ENCODE measurements at regions not wholly inside any gene's neighbourhood (a gene's known extent, or its start where the extent isn't known, plus 50 kb on each side); places are given as distances from the start of the nearest gene placed in this dataset.

DNA sequence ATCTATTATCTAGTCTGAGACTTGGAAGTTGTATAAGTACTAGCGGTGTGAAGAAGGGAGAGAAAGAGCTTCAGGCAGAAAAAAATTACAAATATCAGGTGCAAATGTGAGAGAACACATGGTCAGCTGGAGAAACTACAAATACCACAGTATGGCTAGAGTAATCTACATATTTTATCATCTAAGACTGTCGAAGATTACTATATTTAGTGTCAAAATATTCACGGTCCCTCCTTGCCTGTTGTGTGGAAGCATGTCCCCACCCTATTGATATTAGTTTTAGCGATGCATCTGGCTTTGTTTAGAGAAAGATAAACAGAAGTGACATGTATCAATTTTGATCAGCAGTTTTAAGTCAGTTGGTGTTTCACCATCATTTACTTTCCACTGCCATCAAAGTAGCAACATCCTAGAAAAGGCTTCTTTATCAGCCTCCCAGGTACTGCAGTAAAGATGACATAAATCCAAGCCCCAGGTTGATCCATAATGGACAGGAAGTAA lies 90.5 kb upstream of the ITGA4 start:
- DNase-seq (no peak), ATAC-seq (ENCODE audit: low read depth) (no peak)
- Histone ChIP-seq H4K8ac (ENCODE audit: low read depth in 2 of 2, low read length in 2 of 2) (no peak overlapping the region), H3K27ac (ENCODE audit: insufficient read depth, low read length) (no peak overlapping the region), H2AK9ac (replicated peaks; ENCODE audit: low read depth, low read length, poor library complexity) (no peak overlapping the region), H3K4me3 (ENCODE audit: insufficient read depth, low read depth, low read length) (no peak overlapping the region), H2BK20ac (ENCODE audit: low read depth, low read length) (no peak overlapping the region), H2BK120ac (ENCODE audit: low read depth, low read length) (no peak overlapping the region), H3K18ac (ENCODE audit: low read depth, low read length) (no peak overlapping the region), H3K27me3 (ENCODE audit: control insufficient read depth, insufficient read depth, low read length) (no peaks in the 10 kb centered on the region), H3K4ac (ENCODE audit: low read depth, low read length) (no peak overlapping the region), H3K9me1 (ENCODE audit: insufficient read depth, low read length) (no peaks in the 10 kb centered on the region), H2AFZ (replicated peaks; ENCODE audit: low read length, poor library complexity) (no peak overlapping the region), H3K79me1 (ENCODE audit: low read depth in 1 of 2, low read length in 2 of 2) (no peaks in the 10 kb centered on the region), H3K56ac (ENCODE audit: extremely low read depth, insufficient read depth, low read length) (no peak overlapping the region), H2BK5ac (ENCODE audit: low read depth, low read length, poor library complexity, severe bottlenecking) (no peak overlapping the region), H2BK15ac (ENCODE audit: low read depth, low read length) (no peak overlapping the region), H4K20me1 (ENCODE audit: insufficient read depth, low read length) (no peaks in the 10 kb centered on the region), H3K4me2 (ENCODE audit: low read depth, low read length) (no peak overlapping the region), H3K4me1 (ENCODE audit: control insufficient read depth, insufficient read depth, low read length) (peaks cover 2% of the 10 kb centered on the region; the same call in 1 of the 2 replicates), H3K9me3 (ENCODE audit: control insufficient read depth, insufficient read depth, low read length) (no peaks in the 10 kb centered on the region), H3K36me3 (ENCODE audit: control insufficient read depth, insufficient read depth, low read length) (no peaks in the 10 kb centered on the region), H2AK5ac (ENCODE audit: low read depth, low read length) (no peak overlapping the region), H3K14ac (replicated peaks; ENCODE audit: low read depth, low read length) (no peak overlapping the region), H3K9ac (ENCODE audit: low read depth, low read length) (no peak overlapping the region), H4K91ac (ENCODE audit: insufficient read depth, low read depth, low read length) (no peak overlapping the region), H4K5ac (ENCODE audit: low read depth, low read length) (no peak overlapping the region), H3K23ac (ENCODE audit: low read depth, low read length) (no peak overlapping the region)
- ChIA-PET POLR2A (ENCODE audit: unreplicated experiment) (no interaction called here), CTCF (interaction anchor here (1.2 kb wide), 1 partner anchor 10 kb away, joined by 3 read pairs; no protein-coding TSS in a partner anchor)
- intact Hi-C loops (cut with micrococcal nuclease) (no loop called here), dilution Hi-C loops (cut with HindIII; ENCODE audit: low sequenced_read_pairs, unreplicated experiment) (no loop called here), in situ Hi-C loops (cut with MboI; ENCODE audit: low sequenced_read_pairs) (no loop called here)
- TF ChIP-seq CHD1 (IDR thresholded peaks at IDR 0.05; ENCODE audit: low read depth, low read length) (no peak), FOS (IDR thresholded peaks at IDR 0.05; ENCODE audit: low read depth, low read length) (no peak), NFE2L2 (IDR thresholded peaks at IDR 0.05; ENCODE audit: low read depth, low read length) (no peak)
- TF ChIP-seq, protein P1, sequence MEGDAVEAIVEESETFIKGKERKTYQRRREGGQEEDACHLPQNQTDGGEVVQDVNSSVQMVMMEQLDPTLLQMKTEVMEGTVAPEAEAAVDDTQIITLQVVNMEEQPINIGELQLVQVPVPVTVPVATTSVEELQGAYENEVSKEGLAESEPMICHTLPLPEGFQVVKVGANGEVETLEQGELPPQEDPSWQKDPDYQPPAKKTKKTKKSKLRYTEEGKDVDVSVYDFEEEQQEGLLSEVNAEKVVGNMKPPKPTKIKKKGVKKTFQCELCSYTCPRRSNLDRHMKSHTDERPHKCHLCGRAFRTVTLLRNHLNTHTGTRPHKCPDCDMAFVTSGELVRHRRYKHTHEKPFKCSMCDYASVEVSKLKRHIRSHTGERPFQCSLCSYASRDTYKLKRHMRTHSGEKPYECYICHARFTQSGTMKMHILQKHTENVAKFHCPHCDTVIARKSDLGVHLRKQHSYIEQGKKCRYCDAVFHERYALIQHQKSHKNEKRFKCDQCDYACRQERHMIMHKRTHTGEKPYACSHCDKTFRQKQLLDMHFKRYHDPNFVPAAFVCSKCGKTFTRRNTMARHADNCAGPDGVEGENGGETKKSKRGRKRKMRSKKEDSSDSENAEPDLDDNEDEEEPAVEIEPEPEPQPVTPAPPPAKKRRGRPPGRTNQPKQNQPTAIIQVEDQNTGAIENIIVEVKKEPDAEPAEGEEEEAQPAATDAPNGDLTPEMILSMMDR (conservative IDR thresholded peaks at IDR 0.05; ENCODE audit: low read depth, low read length), result no peak
- WGBS, 2 experiments (ENCODE audit: extremely low coverage in 2 of 2, insufficient read length in 1 of 2), result no CpG with 5 or more reads among the region's 4 CpGs
- BruUV-seq (replicated peaks), result no TSS peak
